ENCODE measurements at regions not wholly inside any gene's neighbourhood (a gene's known extent, or its start where the extent isn't known, plus 50 kb on each side); places are given as distances from the start of the nearest gene placed in this dataset.
"Not testable (repeated sequence)": the region's sequence is repeated elsewhere in the genome, so short reads cannot be mapped to it uniquely, and the experiment has no call there.

GRCh38 chrX:64662876-64663275 lies 267.6 kb upstream of the MTMR8 start:
- ChIA-PET CTCF (no interaction called here), POLR2A (no interaction called here)
- Histone ChIP-seq H3K4me1 (ENCODE audit: control insufficient read depth, insufficient read depth, low read length) (no peaks in the 10 kb centered on the region), H3K4me3 (ENCODE audit: low read depth, low read length) (no peak overlapping the region), H3K27ac (ENCODE audit: extremely low read depth, low read depth, low read length) (no peak overlapping the region), H3K9me3 (ENCODE audit: control insufficient read depth, insufficient read depth, low read depth, low read length) (no peaks in the 10 kb centered on the region; the same call in 1 of the 2 replicates), H3K36me3 (ENCODE audit: control insufficient read depth in 2 of 2, insufficient read depth in 1 of 2, low read length in 2 of 2) (no peaks in the 10 kb centered on the region)
- TF ChIP-seq SALL2 (tag by site-specific recombination; IDR thresholded peaks at IDR 0.05; ENCODE audit: borderline replicate concordance) (no peak), ZNF645 (tag by site-specific recombination; IDR thresholded peaks at IDR 0.05) (no peak), ZNF416 (tag by site-specific recombination; IDR thresholded peaks at IDR 0.05) (no peak), ZNF561 (tag by site-specific recombination; IDR thresholded peaks at IDR 0.05; ENCODE audit: borderline replicate concordance) (no peak), ZNF707 (tag by site-specific recombination; IDR thresholded peaks at IDR 0.05) (no peak), ZNF155 (tag by site-specific recombination; IDR thresholded peaks at IDR 0.05) (no peak), ZXDB (tag by site-specific recombination; IDR thresholded peaks at IDR 0.05) (no peak), ZNF610 (tag by site-specific recombination; IDR thresholded peaks at IDR 0.05; ENCODE audit: borderline replicate concordance) (no peak), ZNF785 (tag by site-specific recombination; IDR thresholded peaks at IDR 0.05) (no peak), PRDM1 (tag by site-specific recombination; IDR thresholded peaks at IDR 0.05) (no peak), ZNF768 (tag by site-specific recombination; IDR thresholded peaks at IDR 0.05) (no peak)
- TF ChIP-seq, protein P1, sequence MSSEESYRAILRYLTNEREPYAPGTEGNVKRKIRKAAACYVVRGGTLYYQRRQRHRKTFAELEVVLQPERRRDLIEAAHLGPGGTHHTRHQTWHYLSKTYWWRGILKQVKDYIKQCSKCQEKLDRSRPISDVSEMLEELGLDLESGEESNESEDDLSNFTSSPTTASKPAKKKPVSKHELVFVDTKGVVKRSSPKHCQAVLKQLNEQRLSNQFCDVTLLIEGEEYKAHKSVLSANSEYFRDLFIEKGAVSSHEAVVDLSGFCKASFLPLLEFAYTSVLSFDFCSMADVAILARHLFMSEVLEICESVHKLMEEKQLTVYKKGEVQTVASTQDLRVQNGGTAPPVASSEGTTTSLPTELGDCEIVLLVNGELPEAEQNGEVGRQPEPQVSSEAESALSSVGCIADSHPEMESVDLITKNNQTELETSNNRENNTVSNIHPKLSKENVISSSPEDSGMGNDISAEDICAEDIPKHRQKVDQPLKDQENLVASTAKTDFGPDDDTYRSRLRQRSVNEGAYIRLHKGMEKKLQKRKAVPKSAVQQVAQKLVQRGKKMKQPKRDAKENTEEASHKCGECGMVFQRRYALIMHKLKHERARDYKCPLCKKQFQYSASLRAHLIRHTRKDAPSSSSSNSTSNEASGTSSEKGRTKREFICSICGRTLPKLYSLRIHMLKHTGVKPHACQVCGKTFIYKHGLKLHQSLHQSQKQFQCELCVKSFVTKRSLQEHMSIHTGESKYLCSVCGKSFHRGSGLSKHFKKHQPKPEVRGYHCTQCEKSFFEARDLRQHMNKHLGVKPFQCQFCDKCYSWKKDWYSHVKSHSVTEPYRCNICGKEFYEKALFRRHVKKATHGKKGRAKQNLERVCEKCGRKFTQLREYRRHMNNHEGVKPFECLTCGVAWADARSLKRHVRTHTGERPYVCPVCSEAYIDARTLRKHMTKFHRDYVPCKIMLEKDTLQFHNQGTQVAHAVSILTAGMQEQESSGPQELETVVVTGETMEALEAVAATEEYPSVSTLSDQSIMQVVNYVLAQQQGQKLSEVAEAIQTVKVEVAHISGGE (tag by site-specific recombination; conservative IDR thresholded peaks at IDR 0.05; ENCODE audit: low read depth) = no peak
- TF ChIP-seq, protein P2, sequence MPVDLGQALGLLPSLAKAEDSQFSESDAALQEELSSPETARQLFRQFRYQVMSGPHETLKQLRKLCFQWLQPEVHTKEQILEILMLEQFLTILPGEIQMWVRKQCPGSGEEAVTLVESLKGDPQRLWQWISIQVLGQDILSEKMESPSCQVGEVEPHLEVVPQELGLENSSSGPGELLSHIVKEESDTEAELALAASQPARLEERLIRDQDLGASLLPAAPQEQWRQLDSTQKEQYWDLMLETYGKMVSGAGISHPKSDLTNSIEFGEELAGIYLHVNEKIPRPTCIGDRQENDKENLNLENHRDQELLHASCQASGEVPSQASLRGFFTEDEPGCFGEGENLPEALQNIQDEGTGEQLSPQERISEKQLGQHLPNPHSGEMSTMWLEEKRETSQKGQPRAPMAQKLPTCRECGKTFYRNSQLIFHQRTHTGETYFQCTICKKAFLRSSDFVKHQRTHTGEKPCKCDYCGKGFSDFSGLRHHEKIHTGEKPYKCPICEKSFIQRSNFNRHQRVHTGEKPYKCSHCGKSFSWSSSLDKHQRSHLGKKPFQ (tag by site-specific recombination; IDR thresholded peaks at IDR 0.05) = no peak

DNA sequence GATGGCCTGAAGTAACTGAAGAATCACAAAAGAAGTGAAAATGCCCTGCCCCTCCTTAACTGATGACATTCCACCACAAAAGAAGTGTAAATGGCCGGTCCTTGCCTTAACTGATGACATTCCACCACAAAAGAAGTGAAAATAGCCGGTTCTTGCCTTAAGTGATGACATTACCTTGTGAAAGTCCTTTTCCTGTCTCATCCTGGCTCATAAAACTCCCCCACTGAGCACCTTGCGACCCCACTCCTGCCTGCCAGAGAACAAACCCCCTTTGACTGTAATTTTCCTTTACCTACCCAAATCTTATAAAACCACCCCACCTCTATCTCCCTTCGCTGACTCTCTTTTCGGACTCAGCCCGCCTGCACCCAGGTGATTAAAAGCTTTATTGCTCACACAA lies 262.0 kb upstream of the MTMR8 start:
- H3K4me1 ChIP-seq (ENCODE audit: control insufficient read depth, insufficient read depth, low read length); POLR2A ChIA-PET; H3K4me3 ChIP-seq (ENCODE audit: low read depth, low read length); H3K9me3 ChIP-seq (ENCODE audit: control insufficient read depth, insufficient read depth, low read depth, low read length); H3K36me3 ChIP-seq (ENCODE audit: control insufficient read depth in 2 of 2, insufficient read depth in 1 of 2, low read length in 2 of 2); CTCF ChIA-PET; H3K27ac ChIP-seq (ENCODE audit: extremely low read depth, low read depth, low read length): not testable (repeated sequence)

- CTCF ChIA-PET = interaction anchor here (1.1 kb wide), 1 partner anchor 47 kb away, joined by 6 read pairs; no protein-coding TSS in a partner anchor
- no peaks in the 10 kb centered on the region for H3K36me3 ChIP-seq (ENCODE audit: control insufficient read depth in 2 of 2, insufficient read depth in 1 of 2, low read length in 2 of 2)
- H3K9me3 ChIP-seq (ENCODE audit: control insufficient read depth, insufficient read depth, low read depth, low read length) = peaks cover 4% of the 10 kb centered on the region; the same call in 1 of the 2 replicates
- POLR2A ChIA-PET = no interaction called here
- H3K27ac ChIP-seq (ENCODE audit: extremely low read depth, low read depth, low read length) = no peak overlapping the region
- no peak overlapping the region for H3K4me3 ChIP-seq (ENCODE audit: low read depth, low read length)
- H3K4me1 ChIP-seq (ENCODE audit: control insufficient read depth, insufficient read depth, low read length) = no peaks in the 10 kb centered on the region
- TF ChIP-seq ZNF26 (tag by site-specific recombination; IDR thresholded peaks at IDR 0.05) (no peak), ZNF830 (tag by site-specific recombination; IDR thresholded peaks at IDR 0.05; ENCODE audit: low read depth) (no peak), KLF10 (tag by site-specific recombination; IDR thresholded peaks at IDR 0.05) (no peak), YY1 (tag by site-specific recombination; IDR thresholded peaks at IDR 0.05) (no peak), ZNF776 (tag by site-specific recombination; IDR thresholded peaks at IDR 0.05; ENCODE audit: borderline replicate concordance) (no peak), PBX3 (CRISPR knock-in tag; IDR thresholded peaks at IDR 0.05) (no peak), TRIM28 (IDR thresholded peaks at IDR 0.05; ENCODE audit: borderline replicate concordance, low read length) (no peak), ZNF660 (tag by site-specific recombination; IDR thresholded peaks at IDR 0.05) (no peak), SCRT1 (tag by site-specific recombination; IDR thresholded peaks at IDR 0.05; ENCODE audit: borderline replicate concordance) (no peak), SP3 (tag by site-specific recombination; IDR thresholded peaks at IDR 0.05) (no peak), KLF9 (tag by site-specific recombination; IDR thresholded peaks at IDR 0.05; ENCODE audit: low read depth) (no peak)
These were observed 247.2 kb upstream of the MTMR8 start for GRCh38 chrX:64642482-64642881.
